ENCODE measurements at regions not wholly inside any gene's neighbourhood (a gene's known extent, or its start where the extent isn't known, plus 50 kb on each side); places are given as distances from the start of the nearest gene placed in this dataset.
A peak's percentile ranks its signal among the peaks of the same experiment; 100 is the strongest.
"Not testable (repeated sequence)": the region's sequence is repeated elsewhere in the genome, so short reads cannot be mapped to it uniquely, and the experiment has no call there.

DNA sequence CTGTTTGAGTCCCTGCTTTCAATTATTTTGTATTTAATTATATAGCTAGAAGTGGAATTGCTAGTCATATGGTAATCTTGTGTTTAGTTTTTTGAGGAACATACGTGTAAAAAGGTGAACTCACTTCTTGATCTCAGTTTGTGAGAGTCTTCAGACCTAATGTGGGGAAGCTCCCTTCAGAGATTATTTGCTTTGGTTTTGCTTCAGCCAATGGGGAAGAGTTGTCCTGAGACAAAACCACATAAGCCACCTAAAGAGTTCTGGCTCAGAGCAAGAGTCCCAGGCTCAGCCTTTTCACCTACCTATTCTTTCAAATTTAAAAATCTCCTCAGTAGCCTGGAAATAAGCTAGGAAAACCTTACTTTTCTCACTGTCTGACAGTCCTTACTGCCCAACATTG is 138.4 kb downstream of the UCK2 start:
- no peak for TF ChIP-seq CTCF (IDR thresholded peaks at IDR 0.05; ENCODE audit: insufficient read depth, low read depth, low read length, missing control alignments)
- H3K4me3 ChIP-seq (ENCODE audit: low read length), result no peak overlapping the region
- DNase-seq (ENCODE audit: low read depth), result no peak

DNA sequence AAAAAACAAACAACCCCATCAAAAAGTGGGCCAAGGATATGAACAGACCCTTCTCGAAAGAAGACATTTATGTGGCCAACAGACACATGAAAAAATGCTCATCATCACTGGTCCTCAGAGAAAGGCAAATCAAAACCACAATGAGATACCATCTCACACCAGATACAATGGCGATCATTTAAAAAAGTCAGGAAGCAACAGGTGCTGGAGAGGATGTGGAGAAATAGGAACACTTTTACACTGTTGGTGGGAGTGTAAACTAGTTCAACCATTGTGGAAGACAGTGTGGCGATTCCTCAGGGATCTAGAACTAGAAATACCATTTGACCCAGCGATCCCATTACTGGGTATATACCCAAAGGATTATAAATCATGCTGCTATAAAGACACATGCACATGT is 142.0 kb downstream of the UCK2 start:
- H3K4me3 ChIP-seq (ENCODE audit: low read length); DNase-seq (ENCODE audit: low read depth): not testable (repeated sequence)

DNA sequence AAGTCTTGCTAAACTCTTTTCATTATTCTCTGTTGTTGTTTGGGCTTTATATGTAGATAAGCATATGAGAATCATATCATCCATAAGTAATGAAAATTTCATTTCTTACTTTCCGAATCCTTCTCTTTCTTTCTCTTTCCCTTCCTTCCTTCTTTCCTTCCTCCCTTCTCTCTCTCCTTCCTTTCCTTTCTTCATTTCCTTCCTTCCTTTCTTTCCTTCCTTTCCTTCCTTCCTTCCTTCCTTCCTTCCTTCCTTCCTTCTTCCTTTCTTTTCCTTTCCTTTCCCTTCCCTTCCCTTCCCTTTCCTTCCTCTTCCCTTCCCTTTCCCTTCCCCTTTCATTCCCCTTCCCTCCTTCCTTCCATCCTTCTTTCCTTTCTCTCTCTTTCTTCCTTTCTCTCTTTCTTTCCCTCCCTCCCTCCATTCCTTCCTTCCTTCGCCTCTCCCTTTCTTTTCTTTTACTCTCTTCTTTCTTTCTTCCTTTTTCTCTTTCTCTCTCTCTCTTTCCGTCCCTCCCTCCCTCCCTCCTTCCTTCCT is 147.3 kb downstream of the UCK2 start:
- TF ChIP-seq CTCF (IDR thresholded peaks at IDR 0.05; ENCODE audit: insufficient read depth, low read depth, low read length, missing control alignments), result no peak
- H3K4me3 ChIP-seq (ENCODE audit: low read length), result no peak overlapping the region
- no peak for DNase-seq (ENCODE audit: low read depth)

- TF ChIP-seq CTCF (IDR thresholded peaks at IDR 0.05; ENCODE audit: insufficient read depth, low read depth, low read length, missing control alignments), result no peak
- no peak for DNase-seq (ENCODE audit: low read depth)
Observed at GRCh38 chr1:165988275-165988674, 160.9 kb downstream of the UCK2 start.

GRCh38 chr1:165988817-165989216 is 161.4 kb downstream of the UCK2 start:
- DNase-seq (ENCODE audit: low read depth), result no peak
- H3K4me3 ChIP-seq (ENCODE audit: low read length), result no peak overlapping the region
- TF ChIP-seq CTCF (IDR thresholded peaks at IDR 0.05; ENCODE audit: insufficient read depth, low read depth, low read length, missing control alignments), result no peak

More at GRCh38 chr1:165988275-165988674, 160.9 kb downstream of the UCK2 start:
- H3K4me3 ChIP-seq (ENCODE audit: low read length), result no peak overlapping the region

- no peak for DNase-seq (ENCODE audit: low read depth)
- TF ChIP-seq CTCF (IDR thresholded peaks at IDR 0.05; ENCODE audit: insufficient read depth, low read depth, low read length, missing control alignments), result no peak
- H3K4me3 ChIP-seq (ENCODE audit: low read length), result no peak overlapping the region
Observed at GRCh38 chr1:165992533-165992932, 165.1 kb downstream of the UCK2 start.

DNA sequence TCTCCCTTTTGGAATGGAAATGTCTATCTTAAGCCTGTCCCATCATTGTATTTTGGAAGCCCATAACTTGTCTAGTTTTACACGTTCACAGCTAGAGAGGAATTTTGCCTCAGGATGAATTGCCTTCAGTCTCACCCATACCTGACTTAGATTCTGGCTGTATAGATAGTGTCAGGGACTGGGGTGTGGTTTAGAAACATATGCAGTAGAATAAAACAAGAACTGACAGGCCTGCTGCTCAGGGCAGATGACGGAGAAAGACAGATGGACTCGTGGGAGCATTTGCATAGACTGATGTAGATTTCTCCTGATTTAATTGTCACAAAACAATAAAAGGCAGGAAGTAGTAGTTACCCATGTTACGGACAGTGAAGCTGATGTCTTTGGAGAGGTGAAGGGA is 166.7 kb downstream of the UCK2 start:
- peak; percentile 6 for DNase-seq (ENCODE audit: low read depth)
- H3K4me3 ChIP-seq (ENCODE audit: low read length), result no peak overlapping the region
- TF ChIP-seq CTCF (IDR thresholded peaks at IDR 0.05; ENCODE audit: insufficient read depth, low read depth, low read length, missing control alignments), result no peak

All from epithelial cell of esophagus (primary cell).